ENCODE measurements at regions not wholly inside any gene's neighbourhood (a gene's known extent, or its start where the extent isn't known, plus 50 kb on each side); places are given as distances from the start of the nearest gene placed in this dataset.

GRCh38 chr6:166009385-166010031, 158.1 kb downstream of the TBXT start:
- DNase-seq (ENCODE audit: low read depth) = no peak

GRCh38 chr6:166008441-166009369, 158.9 kb downstream of the TBXT start:
- no peak for DNase-seq (ENCODE audit: low read depth)

GRCh38 chr6:166007349-166008263, 160.0 kb downstream of the TBXT start:
- no peak for DNase-seq (ENCODE audit: low read depth)

GRCh38 chr6:166006900-166007301, 160.8 kb downstream of the TBXT start:
- no peak for DNase-seq (ENCODE audit: low read depth)

- DNase-seq (ENCODE audit: low read depth) = no peak
Observed at GRCh38 chr6:166005944-166006899, 161.4 kb downstream of the TBXT start.

- no peak for DNase-seq (ENCODE audit: low read depth)
Observed at GRCh38 chr6:166005401-166005943, 162.2 kb downstream of the TBXT start.

GRCh38 chr6:166004876-166005275, 162.8 kb downstream of the TBXT start:
- DNase-seq (ENCODE audit: low read depth) = no peak

GRCh38 chr6:166004471-166004870, 163.2 kb downstream of the TBXT start:
- no peak for DNase-seq (ENCODE audit: low read depth)

GRCh38 chr6:166003569-166003968, 164.1 kb downstream of the TBXT start:
- DNase-seq (ENCODE audit: low read depth) = no peak

- no peak for DNase-seq (ENCODE audit: low read depth)
Observed at GRCh38 chr6:166001359-166001758, 166.3 kb downstream of the TBXT start.

- no peak for DNase-seq (ENCODE audit: low read depth)
Observed at GRCh38 chr6:165999279-165999678, 168.4 kb downstream of the TBXT start.

- no peak for DNase-seq (ENCODE audit: low read depth)
Observed at GRCh38 chr6:165998072-165998471, 169.6 kb downstream of the TBXT start.

- DNase-seq (ENCODE audit: low read depth) = no peak
Observed at GRCh38 chr6:165991341-165991740, 176.3 kb downstream of the TBXT start.

GRCh38 chr6:165990216-165990615, 177.4 kb downstream of the TBXT start:
- no peak for DNase-seq (ENCODE audit: low read depth)

- DNase-seq (ENCODE audit: low read depth) = no peak
Observed at GRCh38 chr6:165988757-165989456, 178.7 kb downstream of the TBXT start.

GRCh38 chr6:165988302-165988756, 179.3 kb downstream of the TBXT start:
- no peak for DNase-seq (ENCODE audit: low read depth)

GRCh38 chr6:165987483-165988301, 180.0 kb downstream of the TBXT start:
- DNase-seq (ENCODE audit: low read depth) = no peak

- DNase-seq (ENCODE audit: low read depth) = no peak
Observed at GRCh38 chr6:165986914-165987482, 180.7 kb downstream of the TBXT start.

Data from stimulated activated CD8-positive, alpha-beta memory T cell treated with anti-CD3 and anti-CD28 coated beads, Interleukin-15, amount 100 ng/mL, for 24 hours (primary cell).